Activated T-cell treated with anti-CD3 and anti-CD28 coated beads, Interleukin-2, amount 50 U/mL, for 4 hours (primary cell): ENCODE measurements at regions not wholly inside any gene's neighbourhood (a gene's known extent, or its start where the extent isn't known, plus 50 kb on each side); places are given as distances from the start of the nearest gene placed in this dataset.
"Not testable (repeated sequence)": the region's sequence is repeated elsewhere in the genome, so short reads cannot be mapped to it uniquely, and the experiment has no call there.

Experiments
- ATAC-seq, 2 donors: fragments of 200-7000 bp; cut with Tn5 transposase; one replicate each; pipeline ENCODE4 v1.10.0; 2021
- DNase-seq: peaks from one replicate; pipeline ENCODE4 v3.0.0-alpha.2; 2020
- H3K27me3 Mint-ChIP-seq: one replicate; pipeline ENCODE4 v1.8.0; 2021; ENCODE audit warnings: low read depth, mixed read lengths
- H3K36me3 Mint-ChIP-seq: one replicate; pipeline ENCODE4 v1.8.0; 2022; ENCODE audit warnings: mixed read lengths; ENCODE audit not compliant: insufficient read depth
- H3K4me1 Mint-ChIP-seq: one replicate; pipeline ENCODE4 v1.8.0; 2021; ENCODE audit warnings: low read depth, mixed read lengths
- H3K4me3 Mint-ChIP-seq: one replicate; pipeline ENCODE4 v1.8.0; 2021; ENCODE audit warnings: mild to moderate bottlenecking, moderate library complexity, mixed read lengths
- H3K9me3 Mint-ChIP-seq: one replicate; pipeline ENCODE4 v1.8.0; 2021; ENCODE audit warnings: mixed read lengths

- DNase-seq (no peak), ATAC-seq (no peak)
- Mint-ChIP-seq H3K9me3 (peaks cover 3% of the 10 kb centered on the region), H3K36me3 (no peaks in the 10 kb centered on the region), H3K27me3 (peaks cover 28% of the 10 kb centered on the region), H3K4me3 (no peak overlapping the region), H3K4me1 (no peaks in the 10 kb centered on the region)
Measured at GRCh38 chr20:36082315-36082915, 72.1 kb upstream of the EPB41L1 start.

- H3K27me3 Mint-ChIP-seq: peaks cover 25% of the 10 kb centered on the region
- H3K4me1 Mint-ChIP-seq, DNase-seq, H3K4me3 Mint-ChIP-seq, H3K9me3 Mint-ChIP-seq, H3K36me3 Mint-ChIP-seq, ATAC-seq: not testable (repeated sequence)
Measured at GRCh38 chr20:36083200-36083599, 71.3 kb upstream of the EPB41L1 start.

- peaks cover 26% of the 10 kb centered on the region for H3K27me3 Mint-ChIP-seq
- no peaks in the 10 kb centered on the region for H3K4me1 Mint-ChIP-seq
- DNase-seq (no peak), ATAC-seq (no peak)
- H3K36me3 Mint-ChIP-seq: no peaks in the 10 kb centered on the region
- H3K9me3 Mint-ChIP-seq: peaks cover 3% of the 10 kb centered on the region
- no peak overlapping the region for H3K4me3 Mint-ChIP-seq
Measured at GRCh38 chr20:36084356-36084755, 70.2 kb upstream of the EPB41L1 start.

- DNase-seq: no peak
- peaks cover 31% of the 10 kb centered on the region for H3K27me3 Mint-ChIP-seq
- no peak for ATAC-seq
- no peak overlapping the region for H3K4me3 Mint-ChIP-seq
- no peaks in the 10 kb centered on the region for H3K36me3 Mint-ChIP-seq
- peaks cover 3% of the 10 kb centered on the region for H3K9me3 Mint-ChIP-seq
- no peaks in the 10 kb centered on the region for H3K4me1 Mint-ChIP-seq
Measured at GRCh38 chr20:36084897-36085613, 69.5 kb upstream of the EPB41L1 start.

- peaks cover 37% of the 10 kb centered on the region for H3K27me3 Mint-ChIP-seq
- ATAC-seq (no peak), DNase-seq (no peak)
- no peaks in the 10 kb centered on the region for H3K4me1 Mint-ChIP-seq
- peaks cover 3% of the 10 kb centered on the region for H3K9me3 Mint-ChIP-seq
- H3K4me3 Mint-ChIP-seq: no peak overlapping the region
- no peaks in the 10 kb centered on the region for H3K36me3 Mint-ChIP-seq
Measured at GRCh38 chr20:36085686-36086267, 68.8 kb upstream of the EPB41L1 start.

- Mint-ChIP-seq H3K4me3 (no peak overlapping the region), H3K36me3 (no peaks in the 10 kb centered on the region), H3K4me1 (no peaks in the 10 kb centered on the region), H3K27me3 (peaks cover 45% of the 10 kb centered on the region), H3K9me3 (peaks cover 3% of the 10 kb centered on the region)
- DNase-seq: no peak
- no peak for ATAC-seq
Measured at GRCh38 chr20:36086767-36087166, 67.8 kb upstream of the EPB41L1 start.

DNA sequence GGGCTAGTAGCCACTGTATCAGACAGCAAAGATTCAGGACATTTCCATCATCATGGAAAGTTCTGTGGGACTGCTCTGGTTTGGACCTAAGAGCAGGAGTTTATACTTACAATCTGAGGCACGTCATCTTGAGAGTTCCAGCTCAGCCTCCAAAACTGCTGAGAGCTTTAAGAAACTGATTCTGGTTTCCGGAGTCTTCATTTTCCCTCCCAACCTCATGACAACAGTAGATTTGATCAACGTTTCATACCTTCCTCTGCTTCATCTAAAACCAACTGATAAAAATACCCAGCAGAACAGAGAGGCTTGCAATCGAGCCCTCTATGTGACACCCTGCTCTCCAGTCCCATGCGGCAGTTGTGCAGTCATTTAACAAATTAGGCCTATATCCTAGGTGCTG lies 64.3 kb upstream of the EPB41L1 start:
- Mint-ChIP-seq H3K4me3 (no peak overlapping the region), H3K36me3 (no peaks in the 10 kb centered on the region), H3K4me1 (peaks cover 9% of the 10 kb centered on the region), H3K9me3 (no peaks in the 10 kb centered on the region), H3K27me3 (peaks cover 55% of the 10 kb centered on the region)
- DNase-seq (no peak), ATAC-seq (no peak)

DNA sequence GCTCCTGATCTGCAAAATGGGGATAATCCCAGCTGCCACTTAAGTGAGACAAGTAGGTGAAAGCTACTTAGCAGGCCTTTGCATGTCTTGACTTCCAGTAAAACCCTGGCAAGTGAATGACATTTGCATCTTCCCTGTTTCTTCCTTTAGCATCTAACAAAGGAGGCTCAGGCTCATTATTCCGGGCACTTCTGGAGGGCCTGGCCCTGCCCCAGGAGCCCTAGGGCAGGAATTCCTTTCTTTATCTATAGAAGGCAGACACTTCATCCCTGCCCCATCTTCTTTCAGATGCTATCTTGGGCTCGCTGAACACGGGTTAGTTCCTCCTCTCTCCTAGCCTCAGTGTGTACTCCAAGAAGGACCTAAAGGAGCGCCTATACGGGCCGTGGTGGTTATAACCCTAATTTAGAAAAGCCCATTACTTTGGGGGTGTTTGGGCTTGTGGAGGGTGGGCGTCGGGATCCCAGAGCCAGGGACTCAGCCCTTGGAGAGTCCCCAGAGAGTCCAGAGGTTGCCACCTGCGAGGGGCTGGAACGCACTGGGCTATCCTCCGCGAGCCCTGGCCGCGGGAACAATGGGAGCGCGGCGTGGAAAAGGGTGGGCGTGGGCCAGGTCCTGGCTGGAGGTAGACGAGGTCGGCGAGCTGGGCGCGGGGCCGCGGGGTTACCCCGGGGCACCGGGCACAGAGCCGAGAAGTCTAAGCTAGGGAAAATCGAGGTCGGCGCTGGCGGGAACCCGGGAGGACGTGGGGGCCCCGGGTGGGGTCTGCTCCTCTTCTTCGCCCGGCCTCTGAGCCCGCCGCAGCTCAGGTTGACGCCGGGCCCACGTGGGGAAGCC lies 62.8 kb upstream of the EPB41L1 start:
- Mint-ChIP-seq H3K36me3 (no peaks in the 10 kb centered on the region), H3K4me1 (peaks cover 9% of the 10 kb centered on the region), H3K27me3 (peaks cover 49% of the 10 kb centered on the region), H3K4me3 (peak overlapping the region; percentile 56), H3K9me3 (no peaks in the 10 kb centered on the region)
- DNase-seq: no peak
- peak in 1 of 2 donors; percentile 17 for ATAC-seq

DNA sequence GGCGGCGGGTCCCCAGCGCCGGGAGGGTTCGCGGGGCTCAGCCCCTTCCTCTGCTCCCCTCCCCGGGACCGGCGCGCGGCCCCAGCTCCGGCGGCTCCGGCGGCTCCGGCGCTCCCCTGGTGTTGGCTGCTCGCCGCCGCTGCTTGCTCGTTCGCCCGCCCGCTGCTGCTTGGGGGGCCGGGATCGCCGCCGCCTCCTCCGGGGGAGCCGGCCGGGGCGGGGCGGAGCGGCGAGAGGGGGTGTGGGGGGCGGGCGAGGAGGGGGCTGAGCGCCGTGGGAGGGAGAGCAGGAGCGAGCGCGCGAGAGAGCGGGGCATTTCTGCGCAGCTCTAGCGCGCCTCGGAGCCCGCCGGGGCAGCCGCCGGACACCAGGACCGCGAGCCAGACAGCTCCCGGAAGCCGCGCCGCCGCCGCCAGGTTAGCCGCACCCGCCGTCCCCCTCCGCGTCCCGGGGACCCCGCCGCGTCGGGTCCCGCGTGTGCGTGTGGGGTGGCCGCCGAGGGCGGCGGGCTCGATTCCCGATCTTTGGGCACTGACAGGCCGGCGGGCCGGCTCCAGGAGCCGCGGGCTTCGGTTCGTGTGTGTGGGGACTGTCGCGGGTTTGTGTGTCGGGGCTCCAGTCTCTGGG lies 62.0 kb upstream of the EPB41L1 start:
- no peaks in the 10 kb centered on the region for H3K36me3 Mint-ChIP-seq
- DNase-seq (no peak), ATAC-seq (peak; percentile 36 to 46)
- H3K4me1 Mint-ChIP-seq: peaks cover 9% of the 10 kb centered on the region
- no peaks in the 10 kb centered on the region for H3K9me3 Mint-ChIP-seq
- H3K27me3 Mint-ChIP-seq: peaks cover 48% of the 10 kb centered on the region
- H3K4me3 Mint-ChIP-seq: peak overlapping the region; percentile 82

DNA sequence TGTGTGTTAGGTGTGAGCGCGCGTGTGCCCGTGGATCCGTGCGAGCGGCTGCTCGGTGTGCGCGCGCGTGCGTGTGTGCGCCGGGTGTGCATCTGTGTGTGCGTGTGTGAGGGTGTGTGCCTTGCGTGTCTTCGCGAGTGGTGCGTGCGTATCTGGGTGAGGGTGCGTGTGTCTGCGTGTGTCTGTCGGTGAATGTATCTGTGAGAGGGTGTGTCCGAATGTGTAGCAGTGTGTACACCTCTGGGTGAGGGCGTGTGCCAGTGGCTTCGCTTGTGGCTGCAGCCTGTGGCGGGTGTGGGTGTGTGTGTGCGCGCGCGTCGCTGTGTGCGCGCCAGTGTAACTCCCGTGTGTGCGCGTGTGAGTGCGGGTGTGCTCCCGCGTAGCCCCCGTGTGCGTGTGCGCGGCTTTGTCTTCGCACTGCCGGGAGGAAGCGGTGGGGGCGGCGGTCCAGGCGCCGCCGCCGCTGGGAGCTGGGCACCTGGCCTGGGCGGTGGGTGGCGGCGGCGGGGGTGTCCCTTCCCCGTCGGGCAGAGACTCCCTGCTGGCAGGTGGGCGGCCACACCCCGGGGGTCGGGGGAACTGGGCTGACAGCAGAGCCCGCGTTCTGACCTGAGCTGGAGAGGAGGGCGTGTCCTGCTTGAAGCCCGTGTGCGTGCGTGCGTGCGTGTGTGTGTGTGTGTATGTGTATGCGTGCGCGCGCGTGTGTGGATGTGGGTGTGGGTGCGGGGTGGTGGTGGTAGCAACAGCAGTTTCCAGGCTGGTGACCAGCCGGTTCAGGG lies 61.3 kb upstream of the EPB41L1 start:
- Mint-ChIP-seq H3K4me3 (peak overlapping the region; percentile 82), H3K36me3 (no peaks in the 10 kb centered on the region), H3K4me1 (peaks cover 9% of the 10 kb centered on the region), H3K9me3 (no peaks in the 10 kb centered on the region), H3K27me3 (peaks cover 44% of the 10 kb centered on the region)
- DNase-seq (peak; percentile 14), ATAC-seq (peak; percentile 61 to 62)

GRCh38 chr20:36093804-36094145 lies 60.8 kb upstream of the EPB41L1 start:
- Mint-ChIP-seq H3K4me1 (peaks cover 12% of the 10 kb centered on the region), H3K27me3 (peaks cover 40% of the 10 kb centered on the region), H3K36me3 (no peaks in the 10 kb centered on the region), H3K4me3 (peak overlapping the region; percentile 82), H3K9me3 (no peaks in the 10 kb centered on the region)
- ATAC-seq: peak; percentile 10
- DNase-seq: no peak

GRCh38 chr20:36094497-36094896 lies 60.0 kb upstream of the EPB41L1 start:
- no peaks in the 10 kb centered on the region for H3K9me3 Mint-ChIP-seq
- peaks cover 37% of the 10 kb centered on the region for H3K27me3 Mint-ChIP-seq
- H3K4me1 Mint-ChIP-seq: peaks cover 12% of the 10 kb centered on the region
- no peaks in the 10 kb centered on the region for H3K36me3 Mint-ChIP-seq
- H3K4me3 Mint-ChIP-seq: no peak overlapping the region
- ATAC-seq (no peak), DNase-seq (no peak)

- Mint-ChIP-seq H3K9me3 (no peaks in the 10 kb centered on the region), H3K4me1 (peaks cover 12% of the 10 kb centered on the region), H3K27me3 (peaks cover 21% of the 10 kb centered on the region), H3K36me3 (no peaks in the 10 kb centered on the region), H3K4me3 (no peak overlapping the region)
- no peak for DNase-seq
- no peak for ATAC-seq
Measured at GRCh38 chr20:36096435-36096834, 58.1 kb upstream of the EPB41L1 start.
